ENCODE measurements at regions not wholly inside any gene's neighbourhood (a gene's known extent, or its start where the extent isn't known, plus 50 kb on each side); places are given as distances from the start of the nearest gene placed in this dataset.

- no peaks in the 10 kb centered on the region for H3K79me1 ChIP-seq (ENCODE audit: low read depth in 1 of 2, low read length in 2 of 2)
- intact Hi-C loops (cut with micrococcal nuclease) (no loop called here), dilution Hi-C loops (cut with HindIII; ENCODE audit: low sequenced_read_pairs, unreplicated experiment) (no loop called here), in situ Hi-C loops (cut with MboI; ENCODE audit: low sequenced_read_pairs) (no loop called here)
- DNase-seq (no peak), ATAC-seq (ENCODE audit: low read depth) (no peak)
- H3K27ac ChIP-seq (ENCODE audit: insufficient read depth, low read length): no peak overlapping the region
- H3K9me1 ChIP-seq (ENCODE audit: insufficient read depth, low read length): no peaks in the 10 kb centered on the region
- no peak overlapping the region for H3K14ac ChIP-seq (replicated peaks; ENCODE audit: low read depth, low read length)
- H3K56ac ChIP-seq (ENCODE audit: extremely low read depth, insufficient read depth, low read length): no peak overlapping the region
- H3K4me2 ChIP-seq (ENCODE audit: low read depth, low read length): no peak overlapping the region
- no peaks in the 10 kb centered on the region for H3K4me1 ChIP-seq (ENCODE audit: control insufficient read depth, insufficient read depth, low read length)
- H3K36me3 ChIP-seq (ENCODE audit: control insufficient read depth, insufficient read depth, low read length): no peaks in the 10 kb centered on the region
- no peak overlapping the region for H2AK5ac ChIP-seq (ENCODE audit: low read depth, low read length)
- no peak overlapping the region for H3K9ac ChIP-seq (ENCODE audit: low read depth, low read length)
- ChIA-PET POLR2A (ENCODE audit: unreplicated experiment) (no interaction called here), CTCF (no interaction called here)
- no peak overlapping the region for H3K23ac ChIP-seq (ENCODE audit: low read depth, low read length)
- WGBS, 2 experiments (ENCODE audit: extremely low coverage in 2 of 2, insufficient read length in 1 of 2): no CpG with 5 or more reads among the region's 3 CpGs
- no peak overlapping the region for H2BK120ac ChIP-seq (ENCODE audit: low read depth, low read length)
- H4K20me1 ChIP-seq (ENCODE audit: insufficient read depth, low read length): no peaks in the 10 kb centered on the region
- no peak for TF ChIP-seq ELK1 (IDR thresholded peaks at IDR 0.05; ENCODE audit: borderline replicate concordance, low read depth, low read length)
- no peak for TF ChIP-seq POLR2A (IDR thresholded peaks at IDR 0.05; ENCODE audit: low read depth, low read length)
- no peak for TF ChIP-seq MAZ (IDR thresholded peaks at IDR 0.05; ENCODE audit: borderline replicate concordance, low read depth, low read length)
- TF ChIP-seq BHLHE40 (IDR thresholded peaks at IDR 0.05; ENCODE audit: low read depth, low read length): no peak
- TF ChIP-seq CHD1 (IDR thresholded peaks at IDR 0.05; ENCODE audit: low read depth, low read length): no peak
- no peak for TF ChIP-seq FOS (IDR thresholded peaks at IDR 0.05; ENCODE audit: low read depth, low read length)
- TF ChIP-seq RCOR1 (IDR thresholded peaks at IDR 0.05; ENCODE audit: insufficient replicate concordance, low read length): no peak
- no peak for TF ChIP-seq RAD21 (IDR thresholded peaks at IDR 0.05; ENCODE audit: low read length)
- TF ChIP-seq NFE2L2 (IDR thresholded peaks at IDR 0.05; ENCODE audit: low read depth, low read length): no peak
- TF ChIP-seq CEBPB (IDR thresholded peaks at IDR 0.05; ENCODE audit: low read depth, low read length): no peak
- no peak for TF ChIP-seq CTCF (conservative IDR thresholded peaks at IDR 0.05; ENCODE audit: low read depth, low read length)
- TF ChIP-seq SMC3 (IDR thresholded peaks at IDR 0.05; ENCODE audit: low read depth, low read length): no peak
- no peak for TF ChIP-seq USF2 (IDR thresholded peaks at IDR 0.05; ENCODE audit: low read depth, low read length)
- TF ChIP-seq MXI1 (IDR thresholded peaks at IDR 0.05; ENCODE audit: borderline replicate concordance, low read depth, low read length): no peak
- no peak for TF ChIP-seq MAFK (IDR thresholded peaks at IDR 0.05; ENCODE audit: low read depth, low read length)
- TF ChIP-seq RFX5 (IDR thresholded peaks at IDR 0.05; ENCODE audit: low read depth, low read length): no peak
- BruUV-seq (replicated peaks): no TSS peak
- no peak overlapping the region for H4K5ac ChIP-seq (ENCODE audit: low read depth, low read length)
- no peak overlapping the region for H2BK15ac ChIP-seq (ENCODE audit: low read depth, low read length)
- no peaks in the 10 kb centered on the region for H3K27me3 ChIP-seq (ENCODE audit: control insufficient read depth, insufficient read depth, low read length)
- H4K8ac ChIP-seq (ENCODE audit: low read depth in 2 of 2, low read length in 2 of 2): no peak overlapping the region
- H4K91ac ChIP-seq (ENCODE audit: insufficient read depth, low read depth, low read length): no peak overlapping the region
- H2BK5ac ChIP-seq (ENCODE audit: low read depth, low read length, poor library complexity, severe bottlenecking): no peak overlapping the region
- no peaks in the 10 kb centered on the region for H3K9me3 ChIP-seq (ENCODE audit: control insufficient read depth, insufficient read depth, low read length)
- no peak overlapping the region for H3K4me3 ChIP-seq (ENCODE audit: insufficient read depth, low read depth, low read length)
- no peak overlapping the region for H2AK9ac ChIP-seq (replicated peaks; ENCODE audit: low read depth, low read length, poor library complexity)
- no peak overlapping the region for H2BK20ac ChIP-seq (ENCODE audit: low read depth, low read length)
- no peak overlapping the region for H3K18ac ChIP-seq (ENCODE audit: low read depth, low read length)
- H2AFZ ChIP-seq (replicated peaks; ENCODE audit: low read length, poor library complexity): no peak overlapping the region
- no peak overlapping the region for H3K4ac ChIP-seq (ENCODE audit: low read depth, low read length)
These were observed 263.2 kb downstream of the STK31 start for GRCh38 chr7:23973264-23973663.

Data from IMR-90 (cell line).